ENCODE measurements at regions not wholly inside any gene's neighbourhood (a gene's known extent, or its start where the extent isn't known, plus 50 kb on each side); places are given as distances from the start of the nearest gene placed in this dataset.
A peak's percentile ranks its signal among the peaks of the same experiment; 100 is the strongest.

GRCh38 chr13:76715075-76715474 is 171.1 kb downstream of the KCTD12 start:
- TF ChIP-seq CTCF (IDR thresholded peaks at IDR 0.05) = no peak
- TF ChIP-seq POLR2A (IDR thresholded peaks at IDR 0.05) = no peak
- TF ChIP-seq EP300 (IDR thresholded peaks at IDR 0.05) = peak in 1 of 2 donors; percentile 29

Data from tibial nerve (tissue), 4 donors.